GM18909 (cell line): ENCODE measurements at regions not wholly inside any gene's neighbourhood (a gene's known extent, or its start where the extent isn't known, plus 50 kb on each side); places are given as distances from the start of the nearest gene placed in this dataset.
"Not testable (repeated sequence)": the region's sequence is repeated elsewhere in the genome, so short reads cannot be mapped to it uniquely, and the experiment has no call there.

Experiments used
- ATAC-seq: cut with Tn5 transposase; IDR thresholded peaks from one replicate; pipeline ENCODE4 v1.9.1; 2021; ENCODE audit warnings: mild to moderate bottlenecking; ENCODE audit not compliant: unreplicated experiment, poor library complexity

DNA sequence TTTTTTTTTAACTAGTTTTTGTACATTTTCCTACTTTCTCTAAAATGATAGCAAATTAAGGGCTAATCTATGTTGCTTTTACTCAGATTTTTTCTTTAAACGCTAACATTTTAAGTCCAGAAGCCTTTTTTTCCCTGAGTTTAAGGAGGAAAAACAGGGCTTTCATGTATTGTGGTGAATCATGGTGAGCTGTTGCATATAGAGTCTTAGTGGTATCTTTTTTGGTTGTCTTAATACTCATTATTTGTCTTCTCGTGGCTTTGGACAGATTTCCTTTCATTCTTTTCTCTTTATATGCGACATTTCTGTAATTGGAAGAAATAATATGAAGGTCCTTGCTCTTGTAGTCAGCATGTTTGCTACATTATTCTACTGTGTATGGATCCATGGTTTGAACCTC is 1015.6 kb downstream of the PLA2G4A start:
- no peak for ATAC-seq

DNA sequence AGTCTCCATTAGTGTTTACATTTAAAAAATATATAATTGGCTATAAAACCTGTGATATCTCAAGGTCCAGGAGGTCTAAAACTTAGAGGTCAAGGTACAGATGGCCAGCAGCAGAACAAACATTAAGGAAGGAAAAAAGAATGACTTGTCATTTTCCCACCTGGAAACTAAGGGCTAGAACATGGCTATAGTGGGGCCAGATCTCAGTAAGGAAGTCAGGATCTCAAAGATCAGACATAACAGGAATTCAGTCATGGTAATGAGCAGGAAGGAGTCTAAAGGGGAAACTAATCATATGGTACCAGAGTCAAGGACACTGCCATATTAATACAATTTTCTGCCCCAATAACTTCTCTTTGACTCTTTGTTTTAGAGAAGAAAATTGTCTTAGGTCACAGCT is 1018.8 kb downstream of the PLA2G4A start:
- no peak for ATAC-seq

GRCh38 chr1:187848321-187848720 is 1019.6 kb downstream of the PLA2G4A start:
- ATAC-seq: no peak

- not testable (repeated sequence) for ATAC-seq
These were observed 1021.4 kb downstream of the PLA2G4A start for GRCh38 chr1:187850146-187850545.

DNA sequence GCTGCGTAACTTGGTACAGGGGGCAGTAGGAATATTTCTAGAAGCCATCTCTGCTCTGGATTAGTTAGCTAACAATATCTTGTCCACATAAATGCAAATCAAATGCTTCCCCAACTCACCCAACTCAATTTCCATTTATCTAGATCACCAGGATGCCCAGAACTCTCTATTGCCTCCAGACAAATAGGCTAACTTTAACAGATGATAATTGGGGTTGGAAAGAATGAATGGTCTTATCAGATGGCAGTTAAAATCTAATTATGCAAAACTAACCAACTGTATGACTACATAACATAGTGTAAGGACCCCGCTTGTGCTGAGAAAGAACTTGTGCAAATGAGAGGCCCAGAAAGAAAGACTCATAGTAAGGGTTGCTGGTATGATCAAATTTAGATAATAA is 1024.8 kb downstream of the PLA2G4A start:
- no peak for ATAC-seq

- no peak for ATAC-seq
These were observed 1025.7 kb downstream of the PLA2G4A start for GRCh38 chr1:187854457-187854856.

DNA sequence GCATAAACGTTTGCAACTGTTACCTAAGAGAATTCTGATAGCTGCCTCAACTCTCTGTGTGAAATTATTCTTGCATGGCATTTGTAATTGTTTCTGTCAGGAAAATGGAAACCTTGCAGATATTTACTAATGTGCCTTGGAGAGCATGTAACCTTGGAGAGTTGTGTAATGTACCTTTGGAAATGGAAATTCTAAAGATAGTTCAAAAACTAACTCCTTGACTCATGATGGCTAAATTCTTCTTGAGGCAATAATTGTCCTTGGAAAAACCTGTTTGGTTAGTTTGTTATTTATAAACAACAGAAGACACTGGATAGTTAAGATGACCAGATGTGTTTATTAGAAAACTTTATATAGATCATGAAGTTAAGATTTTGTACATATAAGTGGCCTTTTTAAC is 1033.8 kb downstream of the PLA2G4A start:
- no peak for ATAC-seq

- no peak for ATAC-seq
These were observed 1041.8 kb downstream of the PLA2G4A start for GRCh38 chr1:187870552-187870951.

GRCh38 chr1:187871177-187871845 is 1042.6 kb downstream of the PLA2G4A start:
- ATAC-seq: no peak

DNA sequence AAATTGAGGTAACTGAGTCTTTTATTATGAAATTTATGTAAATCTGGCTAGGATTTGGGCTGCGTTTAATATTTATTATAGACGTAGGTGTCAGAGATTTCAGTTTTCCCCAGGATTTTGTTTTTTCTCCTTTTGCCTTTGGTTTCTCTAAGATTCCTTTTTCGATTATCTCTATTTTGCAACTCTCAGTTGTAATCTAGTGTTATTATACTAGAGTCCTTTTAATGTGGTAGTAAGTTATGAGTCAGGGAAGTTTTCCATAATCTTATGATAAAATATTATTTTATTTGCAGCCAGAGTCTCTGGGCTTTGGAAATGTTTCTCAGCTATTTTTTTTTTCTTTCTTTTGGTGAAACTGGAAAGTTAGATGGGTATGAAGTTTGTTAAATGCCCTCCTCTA is 1043.8 kb downstream of the PLA2G4A start:
- ATAC-seq: no peak

- no peak for ATAC-seq
These were observed 1044.4 kb downstream of the PLA2G4A start for GRCh38 chr1:187873126-187873525.

DNA sequence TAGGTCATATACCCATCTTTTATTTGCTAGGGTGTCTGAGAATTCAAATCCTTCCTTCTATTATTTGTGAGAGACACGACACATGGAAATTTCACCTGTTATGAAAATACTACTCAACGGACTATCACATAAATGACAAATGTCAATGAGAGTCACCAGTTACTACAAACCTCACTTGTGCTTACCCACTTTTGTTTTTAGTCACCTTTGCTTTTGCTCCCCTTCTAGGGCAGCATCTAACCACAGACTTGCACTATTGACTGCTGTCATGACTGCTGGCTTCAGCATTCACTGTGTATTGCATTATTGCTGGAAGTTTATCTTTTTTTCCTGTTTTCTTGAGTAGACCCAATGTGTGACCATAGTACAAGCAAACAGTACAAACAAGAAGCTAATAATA is 1048.0 kb downstream of the PLA2G4A start:
- ATAC-seq: no peak

DNA sequence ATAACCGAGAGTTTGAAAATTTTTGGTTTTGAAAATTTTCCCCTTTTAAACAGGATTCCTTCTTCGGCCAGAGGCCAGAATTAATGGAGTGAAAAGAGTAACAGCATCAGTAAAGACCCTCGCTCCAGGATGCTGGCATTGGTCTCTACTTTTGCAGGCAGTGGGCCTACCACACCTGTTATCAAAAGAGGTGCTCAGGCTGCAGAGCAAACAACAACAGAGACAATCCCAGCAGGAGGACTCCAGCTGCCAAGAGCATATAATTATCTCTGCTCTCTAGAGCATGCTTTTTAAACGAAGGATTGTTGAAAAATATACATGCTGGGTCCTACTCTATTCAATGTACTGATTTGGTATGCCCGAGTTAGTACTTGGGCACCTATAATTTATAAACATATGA is 1048.5 kb downstream of the PLA2G4A start:
- ATAC-seq: no peak

DNA sequence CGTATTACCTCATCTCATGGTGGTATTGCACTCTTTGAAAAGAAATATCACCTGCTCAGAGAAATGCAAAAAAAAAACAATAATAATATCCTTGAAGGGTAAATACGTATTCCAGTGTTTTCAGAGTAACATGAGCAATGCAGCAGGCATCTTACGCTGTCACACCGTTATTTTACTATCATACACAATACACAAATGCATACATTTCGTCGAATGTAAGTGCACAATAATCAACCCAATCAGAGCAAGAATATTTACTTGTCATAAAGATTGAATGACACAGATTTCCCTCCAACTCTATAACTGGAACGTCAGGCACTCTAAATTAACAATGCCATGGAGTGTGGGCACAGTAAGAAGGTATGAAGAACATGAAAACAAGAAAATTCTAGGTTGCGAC is 1050.1 kb downstream of the PLA2G4A start:
- no peak for ATAC-seq

GRCh38 chr1:187883356-187883755 is 1054.6 kb downstream of the PLA2G4A start:
- ATAC-seq: no peak

DNA sequence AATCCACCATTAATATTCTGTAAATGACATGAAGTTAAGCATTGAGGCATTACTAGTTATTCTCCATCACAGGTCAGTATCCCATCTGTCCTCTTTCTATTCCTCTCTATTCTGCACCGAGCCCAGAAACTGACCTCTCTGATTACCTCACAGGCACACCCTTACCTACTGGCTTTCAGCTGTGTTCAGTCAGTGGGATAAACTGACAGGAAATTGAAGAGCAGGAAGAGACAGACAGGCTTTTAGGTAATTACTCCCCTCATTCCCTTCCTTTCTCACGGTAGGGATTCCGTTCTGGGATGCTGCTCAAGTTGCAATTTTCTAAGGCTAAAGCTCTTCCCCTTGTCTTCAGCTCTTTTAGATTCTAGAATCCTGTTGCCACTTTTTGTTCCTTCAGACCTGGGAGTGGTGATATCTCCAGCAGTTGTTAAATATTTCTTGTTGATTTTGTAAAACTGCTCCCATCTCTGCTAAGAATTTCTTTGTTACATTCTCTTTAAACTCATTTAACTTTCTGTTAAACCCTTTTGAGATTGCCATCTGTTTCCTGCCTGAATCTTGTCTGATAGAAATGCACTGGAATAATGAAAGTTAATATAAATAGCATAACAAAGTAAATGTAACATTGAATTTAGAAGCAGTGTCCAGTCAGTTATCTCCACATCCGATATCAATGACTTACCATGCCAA is 1063.4 kb downstream of the PLA2G4A start:
- ATAC-seq: no peak

DNA sequence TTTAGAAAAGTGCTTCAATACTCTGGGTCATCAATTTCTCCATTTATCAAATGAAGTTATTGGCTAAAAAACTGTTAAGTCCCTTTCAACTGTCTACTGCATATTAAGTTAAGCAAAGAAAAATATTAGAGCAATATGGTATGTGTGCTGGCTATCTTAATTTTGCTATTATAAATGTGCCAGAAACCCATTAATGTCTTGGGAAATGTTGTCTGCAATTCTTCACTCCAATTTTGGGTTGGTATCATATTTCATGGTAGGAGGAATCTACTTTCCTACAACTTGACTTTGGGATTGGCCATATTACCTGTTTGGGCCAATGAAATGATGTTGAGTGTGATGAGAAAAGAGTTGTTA is 1063.9 kb downstream of the PLA2G4A start:
- ATAC-seq: no peak

- no peak for ATAC-seq
These were observed 1064.7 kb downstream of the PLA2G4A start for GRCh38 chr1:187893471-187893870.

- no peak for ATAC-seq
These were observed 1065.6 kb downstream of the PLA2G4A start for GRCh38 chr1:187894349-187894748.

- ATAC-seq: no peak
These were observed 1074.5 kb downstream of the PLA2G4A start for GRCh38 chr1:187903223-187903622.

DNA sequence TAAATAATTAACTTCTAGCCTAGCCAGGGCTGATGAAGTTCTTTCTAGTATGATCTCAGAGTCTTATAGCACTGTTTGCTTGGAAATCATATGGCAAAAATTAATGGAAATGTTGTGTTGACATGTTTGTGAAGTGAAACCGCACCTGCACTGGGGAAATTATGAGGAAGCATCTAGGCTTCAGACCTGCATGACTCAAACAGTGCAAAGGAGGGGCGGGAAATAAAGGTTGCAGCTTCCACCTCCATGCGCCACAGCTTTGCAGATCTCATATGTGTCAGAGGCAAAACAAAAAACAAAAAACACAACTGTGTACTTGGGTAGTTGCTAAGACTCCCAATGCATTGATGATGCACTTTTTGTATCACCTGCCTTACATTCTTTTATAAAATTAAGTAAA is 1080.6 kb downstream of the PLA2G4A start:
- ATAC-seq: no peak

DNA sequence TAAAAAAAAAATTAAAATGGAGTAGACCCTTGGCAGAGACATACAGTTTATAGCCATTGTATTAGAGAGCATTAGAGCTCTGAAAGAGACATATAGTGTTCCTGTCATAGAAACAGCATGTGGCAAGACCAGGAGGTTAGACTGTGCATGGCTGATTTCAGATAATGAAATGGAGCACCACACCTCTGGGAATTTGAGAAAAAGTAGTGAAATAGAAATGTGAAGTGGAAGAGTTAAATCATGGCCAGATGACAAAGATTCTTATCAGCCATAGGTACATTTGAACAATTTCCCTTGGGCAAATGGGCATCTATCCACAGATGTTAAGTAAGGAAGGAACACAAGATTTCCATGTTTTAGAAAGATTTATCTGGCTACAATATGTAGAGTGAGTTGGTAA is 1083.1 kb downstream of the PLA2G4A start:
- ATAC-seq: no peak
